H9 (cell line): ENCODE measurements at regions not wholly inside any gene's neighbourhood (a gene's known extent, or its start where the extent isn't known, plus 50 kb on each side); places are given as distances from the start of the nearest gene placed in this dataset.

Experiments used
- DNase-seq: peaks from one replicate; pipeline ENCODE4 v3.0.0-alpha.2; 2017
- H2AFZ ChIP-seq: one replicate; pipeline ENCODE4 v1.6.1; 2013; ENCODE audit warnings: mild to moderate bottlenecking, low read length, control low read depth, moderate library complexity
- H2AK5ac ChIP-seq: 2 replicates; pipeline ENCODE4 v1.6.1; 2013; ENCODE audit warnings: low read length, control low read depth, mixed read lengths; ENCODE audit not compliant: insufficient read length
- H2BK120ac ChIP-seq: one replicate; pipeline ENCODE4 v1.6.1; 2013; ENCODE audit warnings: low read depth, mild to moderate bottlenecking, low read length, control low read depth, inconsistent platforms; ENCODE audit not compliant: poor library complexity, severe bottlenecking
- H2BK12ac ChIP-seq: 2 replicates; pipeline ENCODE4 v1.6.1; 2013; ENCODE audit warnings: low read length, control low read depth, mixed read lengths, low read depth; ENCODE audit not compliant: insufficient read length
- H2BK15ac ChIP-seq: 2 replicates; pipeline ENCODE4 v1.6.1; 2013; ENCODE audit warnings: low read depth, low read length, control low read depth
- H2BK20ac ChIP-seq: one replicate; pipeline ENCODE4 v1.6.1; 2013; ENCODE audit warnings: low read depth, mild to moderate bottlenecking, low read length, control low read depth, inconsistent platforms; ENCODE audit not compliant: poor library complexity, severe bottlenecking
- H2BK5ac ChIP-seq: 2 replicates; pipeline ENCODE4 v1.6.1; 2013; ENCODE audit warnings: low read length, control low read depth, mixed read lengths; ENCODE audit not compliant: insufficient read length
- H3K14ac ChIP-seq: 2 replicates; pipeline ENCODE4 v1.6.1; 2013; ENCODE audit warnings: low read length, control low read depth; ENCODE audit not compliant: insufficient read depth
- H3K18ac ChIP-seq: 2 replicates; pipeline ENCODE4 v1.6.1; 2013; ENCODE audit warnings: low read depth, mild to moderate bottlenecking, mixed read lengths, low read length, control low read depth; ENCODE audit not compliant: insufficient read length
- H3K23ac ChIP-seq: 2 replicates; pipeline ENCODE4 v1.6.1; 2013; ENCODE audit warnings: low read length, control low read depth, mixed read lengths, low read depth; ENCODE audit not compliant: insufficient read length
- H3K23me2 ChIP-seq: 2 replicates; pipeline ENCODE4 v1.6.1; 2013; ENCODE audit warnings: low read depth, mild to moderate bottlenecking, mixed read lengths, low read length, control low read depth; ENCODE audit not compliant: insufficient read length, poor library complexity, severe bottlenecking
- H3K27ac ChIP-seq: 2 replicates; pipeline ENCODE4 v1.5.1; 2013; ENCODE audit warnings: low read length, control low read depth, mixed read lengths, low read depth; ENCODE audit not compliant: insufficient read length
- H3K27me3 ChIP-seq: 2 replicates; pipeline ENCODE4 v1.6.1; 2013; ENCODE audit warnings: low read length, control low read depth, inconsistent platforms; ENCODE audit not compliant: insufficient read depth
- H3K4ac ChIP-seq: 2 replicates; pipeline ENCODE4 v1.6.1; 2013; ENCODE audit warnings: low read depth, mild to moderate bottlenecking, control low read depth, inconsistent platforms, low read length, moderate library complexity
- H3K4me1 ChIP-seq: 2 replicates; pipeline ENCODE4 v1.6.1; 2013; ENCODE audit warnings: low read length, control low read depth, inconsistent platforms; ENCODE audit not compliant: insufficient read depth
- H3K4me2 ChIP-seq: 2 replicates; pipeline ENCODE4 v1.6.1; 2013; ENCODE audit warnings: low read length, control low read depth, mixed read lengths; ENCODE audit not compliant: insufficient read length, insufficient read depth
- H3K56ac ChIP-seq: 2 replicates; pipeline ENCODE4 v1.6.1; 2013; ENCODE audit warnings: low read depth, mild to moderate bottlenecking, mixed read lengths, low read length, control low read depth; ENCODE audit not compliant: insufficient read length
- H3K79me1 ChIP-seq: 2 replicates; pipeline ENCODE4 v1.6.1; 2013; ENCODE audit warnings: low read depth, mild to moderate bottlenecking, moderate library complexity, low read length, control low read depth, inconsistent platforms; ENCODE audit not compliant: insufficient read depth, poor library complexity, severe bottlenecking
- H3K79me2 ChIP-seq: 2 replicates; pipeline ENCODE4 v1.6.1; 2013; ENCODE audit warnings: low read length, control low read depth, inconsistent platforms; ENCODE audit not compliant: insufficient read depth
- H3K9ac ChIP-seq: 2 replicates; pipeline ENCODE4 v1.6.1; 2013; ENCODE audit warnings: low read length, control low read depth, mixed read lengths; ENCODE audit not compliant: insufficient read length; ENCODE audit errors: extremely low read depth
- H3K9me3 ChIP-seq: one replicate; pipeline ENCODE4 v1.6.1; 2013; ENCODE audit warnings: low read depth, low read length, inconsistent platforms; ENCODE audit not compliant: control insufficient read depth
- H3T11ph ChIP-seq: one replicate; pipeline ENCODE4 v1.6.1; 2013; ENCODE audit warnings: mild to moderate bottlenecking, low read length, control low read depth, inconsistent platforms
- H4K20me1 ChIP-seq: one replicate; pipeline ENCODE4 v1.6.1; 2013; ENCODE audit not compliant: control insufficient read depth, insufficient read length, insufficient read depth
- H4K5ac ChIP-seq: 2 replicates; pipeline ENCODE4 v1.6.1; 2013; ENCODE audit warnings: low read depth, mild to moderate bottlenecking, mixed read lengths, low read length, control low read depth; ENCODE audit not compliant: insufficient read length
- H4K8ac ChIP-seq: replicated peaks from 2 replicates; pipeline ENCODE4 v1.6.1; 2013; ENCODE audit warnings: low read length, control low read depth, mixed read lengths, low read depth; ENCODE audit not compliant: insufficient read length
- H4K91ac ChIP-seq: 2 replicates; pipeline ENCODE4 v1.6.1; 2013; ENCODE audit warnings: low read depth, mild to moderate bottlenecking, moderate library complexity, mixed read lengths, low read length, control low read depth; ENCODE audit not compliant: insufficient read length
- H3K27ac Mint-ChIP-seq, 3 experiments: 2 replicates in 2 of 3; 3 replicates in 1 of 3; pipeline ENCODE4 v1.8.0; 2020 to 2021; ENCODE audit warnings: mixed read lengths in 3 of 3, mild to moderate bottlenecking in 1 of 3, moderate library complexity in 1 of 3
- H3K27me3 Mint-ChIP-seq: 2 replicates; pipeline ENCODE4 v1.8.0; 2021; ENCODE audit warnings: low read depth, mild to moderate bottlenecking, moderate library complexity, mixed read lengths
- H3K36me3 Mint-ChIP-seq, 3 experiments: 2 replicates in 2 of 3; 3 replicates in 1 of 3; pipeline ENCODE4 v1.8.0; 2020 to 2021; ENCODE audit warnings: low read depth in 3 of 3, mixed read lengths in 3 of 3; ENCODE audit not compliant: insufficient read depth in 1 of 3
- H3K4me1 Mint-ChIP-seq, 2 experiments: 2 replicates each; pipeline ENCODE4 v1.8.0; 2020; ENCODE audit warnings: mixed read lengths in 2 of 2
- H3K4me3 Mint-ChIP-seq, 2 experiments: 2 replicates in 1 of 2; 3 replicates in 1 of 2; pipeline ENCODE4 v1.8.0; 2020 to 2021; ENCODE audit warnings: mild to moderate bottlenecking in 2 of 2, mixed read lengths in 2 of 2, moderate library complexity in 1 of 2
- H3K9me3 Mint-ChIP-seq, 2 experiments: 2 replicates in 1 of 2; 3 replicates in 1 of 2; pipeline ENCODE4 v1.8.0; 2020; ENCODE audit warnings: mild to moderate bottlenecking in 2 of 2, mixed read lengths in 2 of 2, moderate library complexity in 1 of 2
- WGBS: extraction: QIAGEN DNeasy Blood & Tissue Kit; methylation state at CpG from one replicate; pipeline ENCODE4 v1.1.7; 2013; ENCODE audit warnings: missing lambda C conversion rate, low lambda C conversion rate, mixed read lengths; ENCODE audit not compliant: insufficient read length; ENCODE audit errors: extremely low coverage; 5-methylcytosine and 5-hydroxymethylcytosine counted together
- TF ChIP-seq, protein P1 (sequence below): fragments of 200-600 bp; sonication (generic); conservative IDR thresholded peaks from 3 replicates; pipeline ENCODE4 v1.8.0; 2021; ENCODE audit warnings: antibody characterized with exemption, mild to moderate bottlenecking

DNA sequence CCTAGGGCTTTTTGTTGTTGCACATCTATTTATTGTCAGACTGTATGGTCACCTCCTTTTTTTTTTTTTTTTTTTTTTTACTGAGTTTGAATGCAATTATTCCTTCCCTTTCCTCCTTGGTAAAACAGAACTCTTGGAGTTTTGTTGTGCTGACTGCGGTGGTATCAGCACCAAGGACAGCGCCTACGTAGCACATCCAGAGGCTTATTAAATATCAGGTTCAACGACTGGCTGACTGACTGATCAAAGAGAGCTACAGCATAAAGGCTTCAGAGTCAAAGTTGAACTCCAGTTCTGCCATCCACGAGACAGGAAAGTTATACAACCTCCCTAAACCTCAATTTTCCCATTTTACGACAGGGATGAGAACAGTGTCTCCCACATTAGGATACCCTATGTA is 86.1 kb upstream of the RBFOX1 start:
- Histone ChIP-seq H3K79me1 (no peaks in the 10 kb centered on the region), H4K5ac (no peak overlapping the region), H3K79me2 (no peaks in the 10 kb centered on the region), H3K23me2 (no peaks in the 10 kb centered on the region), H2AFZ (no peak overlapping the region), H3K9me3 (no peaks in the 10 kb centered on the region), H3K56ac (no peak overlapping the region), H3K14ac (no peak overlapping the region), H3K27me3 (no peaks in the 10 kb centered on the region), H2BK20ac (no peak overlapping the region), H4K8ac (no peak overlapping the region), H2BK120ac (no peak overlapping the region), H3K4me1 (no peaks in the 10 kb centered on the region), H4K91ac (no peak overlapping the region), H3T11ph (no peak overlapping the region), H3K23ac (no peak overlapping the region), H3K27ac (no peak overlapping the region), H3K4ac (no peak overlapping the region), H2BK12ac (no peak overlapping the region), H2BK15ac (no peak overlapping the region), H3K18ac (no peak overlapping the region), H3K9ac (no peak overlapping the region), H3K4me2 (no peak overlapping the region), H4K20me1 (no peaks in the 10 kb centered on the region), H2BK5ac (no peak overlapping the region), H2AK5ac (no peak overlapping the region)
- Mint-ChIP-seq H3K27ac (no peak overlapping the region), H3K9me3 (no peaks in the 10 kb centered on the region), H3K27me3 (peaks cover 16% of the 10 kb centered on the region), H3K4me1 (peaks cover 4 to 13% of the 10 kb centered on the region in 2 experiments), H3K4me3 (no peak overlapping the region), H3K36me3 (no peaks in the 10 kb centered on the region)
- TF ChIP-seq, protein P1, sequence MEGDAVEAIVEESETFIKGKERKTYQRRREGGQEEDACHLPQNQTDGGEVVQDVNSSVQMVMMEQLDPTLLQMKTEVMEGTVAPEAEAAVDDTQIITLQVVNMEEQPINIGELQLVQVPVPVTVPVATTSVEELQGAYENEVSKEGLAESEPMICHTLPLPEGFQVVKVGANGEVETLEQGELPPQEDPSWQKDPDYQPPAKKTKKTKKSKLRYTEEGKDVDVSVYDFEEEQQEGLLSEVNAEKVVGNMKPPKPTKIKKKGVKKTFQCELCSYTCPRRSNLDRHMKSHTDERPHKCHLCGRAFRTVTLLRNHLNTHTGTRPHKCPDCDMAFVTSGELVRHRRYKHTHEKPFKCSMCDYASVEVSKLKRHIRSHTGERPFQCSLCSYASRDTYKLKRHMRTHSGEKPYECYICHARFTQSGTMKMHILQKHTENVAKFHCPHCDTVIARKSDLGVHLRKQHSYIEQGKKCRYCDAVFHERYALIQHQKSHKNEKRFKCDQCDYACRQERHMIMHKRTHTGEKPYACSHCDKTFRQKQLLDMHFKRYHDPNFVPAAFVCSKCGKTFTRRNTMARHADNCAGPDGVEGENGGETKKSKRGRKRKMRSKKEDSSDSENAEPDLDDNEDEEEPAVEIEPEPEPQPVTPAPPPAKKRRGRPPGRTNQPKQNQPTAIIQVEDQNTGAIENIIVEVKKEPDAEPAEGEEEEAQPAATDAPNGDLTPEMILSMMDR: no peak
- WGBS: no CpG with 5 or more reads among the region's 6 CpGs
- peak; percentile 36 for DNase-seq
